ENCODE measurements at regions not wholly inside any gene's neighbourhood (a gene's known extent, or its start where the extent isn't known, plus 50 kb on each side); places are given as distances from the start of the nearest gene placed in this dataset.

DNA sequence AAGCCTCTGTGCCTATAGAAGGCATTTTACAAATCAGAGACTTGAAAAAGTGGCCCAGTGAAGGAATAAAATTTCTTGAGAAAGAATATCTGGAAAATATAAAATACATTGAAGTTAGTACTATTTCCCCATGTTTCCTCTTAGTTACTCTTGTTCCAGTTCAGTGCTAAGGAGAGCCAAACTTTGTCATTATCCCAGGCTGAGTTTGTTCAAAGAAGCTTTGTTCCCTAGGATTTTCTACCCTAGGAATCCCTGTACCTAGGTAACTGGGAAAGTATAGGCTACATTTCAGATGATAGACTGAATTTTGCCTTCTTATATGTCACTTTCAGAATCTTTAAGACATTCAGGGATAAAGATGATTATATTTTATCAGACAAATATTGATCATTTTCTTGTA, 1395.7 kb upstream of the MAP3K7 start:
- TF ChIP-seq CTCF (IDR thresholded peaks at IDR 0.05) (no peak), POLR2A (IDR thresholded peaks at IDR 0.05) (no peak)

All from body of pancreas (tissue), 4 donors.